Glutamatergic neuron (in vitro differentiated cells): ENCODE measurements at regions not wholly inside any gene's neighbourhood (a gene's known extent, or its start where the extent isn't known, plus 50 kb on each side); places are given as distances from the start of the nearest gene placed in this dataset.

ENCODE experiments used
- DNase-seq: peaks from one replicate; pipeline ENCODE4 v3.0.0; 2022
- H3K27ac Mint-ChIP-seq: one replicate; pipeline ENCODE4 v1.8.0; 2020; ENCODE audit warnings: mild to moderate bottlenecking, mixed read lengths, inconsistent platforms; ENCODE audit not compliant: unreplicated experiment
- H3K27me3 Mint-ChIP-seq: one replicate; pipeline ENCODE4 v1.8.0; 2020; ENCODE audit warnings: mild to moderate bottlenecking, moderate library complexity, mixed read lengths, inconsistent platforms; ENCODE audit not compliant: unreplicated experiment
- H3K36me3 Mint-ChIP-seq: one replicate; pipeline ENCODE4 v1.8.0; 2020; ENCODE audit warnings: mild to moderate bottlenecking, mixed read lengths, inconsistent platforms; ENCODE audit not compliant: unreplicated experiment
- H3K4me1 Mint-ChIP-seq: one replicate; pipeline ENCODE4 v1.8.0; 2020; ENCODE audit warnings: mild to moderate bottlenecking, low read depth, mixed read lengths, inconsistent platforms; ENCODE audit not compliant: unreplicated experiment
- H3K4me3 Mint-ChIP-seq: one replicate; pipeline ENCODE4 v1.8.0; 2020; ENCODE audit warnings: mild to moderate bottlenecking, mixed read lengths, inconsistent platforms; ENCODE audit not compliant: unreplicated experiment
- H3K9me3 Mint-ChIP-seq: one replicate; pipeline ENCODE4 v1.8.0; 2020; ENCODE audit warnings: mild to moderate bottlenecking, moderate library complexity, mixed read lengths, inconsistent platforms; ENCODE audit not compliant: unreplicated experiment
- CTCF ChIP-seq: fragments of 200-600 bp; sonication (generic); IDR thresholded peaks from one replicate; pipeline ENCODE4 v1.5.0; 2021; ENCODE audit not compliant: partially characterized antibody, unreplicated experiment

- Mint-ChIP-seq H3K4me1 (no peaks in the 10 kb centered on the region), H3K27ac (no peak overlapping the region), H3K36me3 (no peaks in the 10 kb centered on the region), H3K9me3 (peaks cover 8% of the 10 kb centered on the region), H3K4me3 (no peak overlapping the region), H3K27me3 (peaks cover 8% of the 10 kb centered on the region)
- no peak for TF ChIP-seq CTCF
- DNase-seq, result no peak
These were observed 70.5 kb upstream of the ADGRA1 start for GRCh38 chr10:133017203-133017601.

GRCh38 chr10:133016493-133017202 is 71.1 kb upstream of the ADGRA1 start:
- H3K4me1 Mint-ChIP-seq, result no peaks in the 10 kb centered on the region
- no peak for TF ChIP-seq CTCF
- H3K27ac Mint-ChIP-seq, result no peak overlapping the region
- H3K4me3 Mint-ChIP-seq, result no peak overlapping the region
- H3K36me3 Mint-ChIP-seq, result no peaks in the 10 kb centered on the region
- DNase-seq, result no peak
- peaks cover 7% of the 10 kb centered on the region for H3K9me3 Mint-ChIP-seq
- H3K27me3 Mint-ChIP-seq, result peaks cover 8% of the 10 kb centered on the region

GRCh38 chr10:133015816-133016462 is 71.8 kb upstream of the ADGRA1 start:
- Mint-ChIP-seq H3K36me3 (no peaks in the 10 kb centered on the region), H3K4me3 (no peak overlapping the region), H3K4me1 (no peaks in the 10 kb centered on the region), H3K27me3 (peaks cover 7% of the 10 kb centered on the region), H3K27ac (no peak overlapping the region), H3K9me3 (peaks cover 6% of the 10 kb centered on the region)
- DNase-seq, result no peak
- no peak for TF ChIP-seq CTCF

- no peak for TF ChIP-seq CTCF
- no peaks in the 10 kb centered on the region for H3K4me1 Mint-ChIP-seq
- H3K27me3 Mint-ChIP-seq, result peaks cover 7% of the 10 kb centered on the region
- no peak for DNase-seq
- no peaks in the 10 kb centered on the region for H3K36me3 Mint-ChIP-seq
- H3K27ac Mint-ChIP-seq, result no peak overlapping the region
- H3K4me3 Mint-ChIP-seq, result no peak overlapping the region
- peaks cover 6% of the 10 kb centered on the region for H3K9me3 Mint-ChIP-seq
These were observed 72.4 kb upstream of the ADGRA1 start for GRCh38 chr10:133015321-133015720.
